Astrocyte of the hippocampus (primary cell): ENCODE measurements at regions not wholly inside any gene's neighbourhood (a gene's known extent, or its start where the extent isn't known, plus 50 kb on each side); places are given as distances from the start of the nearest gene placed in this dataset.
"Not testable (repeated sequence)": the region's sequence is repeated elsewhere in the genome, so short reads cannot be mapped to it uniquely, and the experiment has no call there.

Experiments
- DNase-seq: peaks from one replicate; pipeline ENCODE4 v3.0.0; 2011; ENCODE audit warnings: low read depth, low spot score

- DNase-seq = not testable (repeated sequence)
These were observed 139.3 kb downstream of the USP22 start for GRCh38 chr17:20903549-20903948.

GRCh38 chr17:20908313-20909267 lies 134.2 kb downstream of the USP22 start:
- peak; percentile 90 for DNase-seq

- DNase-seq = no peak
These were observed 128.2 kb downstream of the USP22 start for GRCh38 chr17:20914658-20915057.

DNA sequence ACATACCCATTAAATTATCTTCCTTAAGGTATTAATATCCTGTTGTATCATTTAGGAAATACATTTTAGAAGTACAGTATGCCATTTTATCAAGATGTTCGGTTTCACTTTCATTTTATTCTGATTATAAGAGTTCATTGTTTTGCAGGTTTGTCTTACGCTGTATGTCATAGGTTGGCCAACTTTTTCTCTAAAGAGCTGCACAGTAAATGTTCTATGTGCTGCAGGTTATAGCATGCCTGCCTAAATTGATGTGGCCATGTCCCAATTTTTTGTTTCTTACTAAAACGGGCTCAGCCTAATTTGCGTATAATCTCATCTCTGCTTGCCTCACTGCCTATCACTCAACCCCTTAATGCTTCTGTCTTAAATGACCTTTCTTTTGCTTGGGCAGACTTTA lies 126.4 kb downstream of the USP22 start:
- DNase-seq = no peak

DNA sequence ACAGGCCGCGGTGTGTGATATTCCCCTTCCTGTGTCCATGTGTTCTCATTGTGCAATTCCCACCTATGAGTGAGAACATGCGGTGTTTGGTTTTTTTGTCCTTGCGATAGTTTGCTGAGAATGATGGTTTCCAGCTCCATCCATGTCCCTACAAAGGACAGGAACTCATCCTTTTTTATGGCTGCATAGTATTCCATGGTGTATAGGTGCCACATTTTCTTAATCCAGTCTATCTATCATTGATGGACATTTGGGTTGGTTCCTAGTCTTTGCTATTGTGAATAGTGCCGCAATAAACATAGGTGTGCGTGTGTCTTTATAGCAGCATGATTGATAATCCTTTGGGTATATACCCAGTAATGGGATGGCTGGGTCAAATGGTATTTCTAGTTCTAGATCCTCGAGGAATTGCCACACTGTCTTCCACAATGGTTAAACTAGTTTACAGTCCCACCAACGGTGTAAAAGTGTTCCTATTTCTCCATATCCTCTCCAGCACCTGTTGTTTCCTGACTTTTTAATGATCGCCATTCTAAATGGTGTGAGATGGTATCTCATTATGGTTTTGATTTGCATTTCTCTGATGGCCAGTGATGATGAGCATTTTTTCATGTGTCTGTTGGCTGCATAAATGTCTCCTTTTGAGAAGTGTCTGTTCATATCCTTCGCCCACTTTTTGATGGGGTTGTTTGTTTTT lies 125.1 kb downstream of the USP22 start:
- not testable (repeated sequence) for DNase-seq

DNA sequence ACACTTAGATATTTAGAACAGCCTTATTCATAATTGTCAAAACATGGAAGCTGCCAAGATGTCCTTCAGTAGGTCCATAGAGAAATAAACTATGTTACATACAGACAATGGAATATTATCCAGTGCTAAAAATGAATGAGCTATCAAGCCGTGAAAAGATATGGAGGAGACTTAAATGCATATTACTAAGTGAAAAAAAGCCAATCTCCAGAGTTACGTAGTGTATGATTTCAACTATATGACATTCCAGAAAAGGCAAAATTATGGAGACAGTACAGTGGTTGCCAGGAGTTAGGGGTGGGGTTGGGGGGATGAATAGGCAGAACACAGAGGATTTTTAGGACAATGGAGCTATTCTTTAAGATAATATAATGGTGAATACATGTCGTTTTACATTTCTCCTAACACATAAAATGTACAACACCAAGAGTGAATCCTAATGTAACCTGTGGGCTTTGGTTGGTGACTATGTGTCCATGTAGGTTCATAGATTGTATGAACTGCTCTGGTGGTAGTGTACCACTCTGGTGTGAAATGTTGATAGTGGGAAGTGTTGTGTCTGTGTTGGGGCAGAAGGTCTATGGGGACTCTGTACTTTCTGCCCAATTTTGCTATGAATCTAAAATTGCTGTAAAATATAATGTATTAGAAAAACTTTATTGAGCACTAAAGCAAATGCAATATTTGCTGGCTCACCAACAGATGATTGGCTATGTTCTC lies 122.6 kb downstream of the USP22 start:
- DNase-seq = no peak

GRCh38 chr17:20920815-20921199 lies 122.0 kb downstream of the USP22 start:
- peak; percentile 57 for DNase-seq

GRCh38 chr17:20922128-20922670 lies 120.6 kb downstream of the USP22 start:
- DNase-seq = peak; percentile 42

GRCh38 chr17:20924306-20924705 lies 118.5 kb downstream of the USP22 start:
- no peak for DNase-seq

GRCh38 chr17:20925091-20925490 lies 117.7 kb downstream of the USP22 start:
- no peak for DNase-seq

GRCh38 chr17:20925954-20926353 lies 116.9 kb downstream of the USP22 start:
- no peak for DNase-seq

DNA sequence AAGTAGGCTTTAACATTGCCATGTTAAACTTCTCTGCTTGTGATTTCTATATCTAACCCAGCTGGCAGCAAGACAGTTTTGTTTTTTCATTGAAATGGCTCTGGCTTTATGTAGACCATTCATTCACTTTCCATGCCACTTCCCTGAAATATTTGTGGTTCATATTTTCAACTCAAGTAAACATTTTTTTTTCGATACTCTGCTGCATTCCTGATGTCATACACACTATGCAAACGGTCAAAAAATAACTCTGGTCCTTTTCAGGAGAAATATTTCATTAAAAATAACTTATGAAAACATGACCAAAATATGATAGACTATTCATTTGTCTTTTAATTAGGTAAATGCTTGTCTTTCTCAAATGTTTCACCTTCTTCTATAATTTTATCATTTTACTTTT lies 116.3 kb downstream of the USP22 start:
- peak; percentile 22 for DNase-seq

DNA sequence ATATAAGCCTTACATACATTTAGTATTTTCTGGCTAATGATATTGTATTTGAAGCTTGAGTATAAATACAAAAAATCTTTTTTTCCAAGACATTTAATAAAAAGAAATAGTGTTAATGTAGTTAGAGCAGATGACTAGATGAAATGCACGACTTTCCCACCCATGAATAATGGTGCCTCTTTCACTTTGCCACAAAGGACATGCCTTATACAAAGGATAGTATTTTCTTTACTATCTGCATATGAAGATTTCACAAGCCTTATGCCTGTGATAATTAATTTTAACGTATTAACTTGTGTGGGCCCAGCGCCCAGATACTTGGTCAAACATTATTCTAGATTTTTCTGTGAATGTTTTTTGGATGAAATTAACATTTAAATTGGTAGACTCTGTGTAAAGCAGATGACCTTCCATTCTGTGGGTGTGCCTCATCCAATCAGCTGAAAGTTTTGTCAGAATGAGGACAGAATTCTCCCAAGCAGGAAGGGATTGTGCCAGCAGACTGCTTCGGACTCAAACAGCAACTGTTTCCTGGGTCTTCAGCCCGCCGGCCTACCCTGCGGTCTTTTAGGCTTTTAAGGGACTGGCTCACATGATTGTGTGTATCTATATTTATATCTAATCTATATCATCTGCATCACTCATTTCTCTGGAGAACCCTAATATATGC lies 115.4 kb downstream of the USP22 start:
- no peak for DNase-seq

- no peak for DNase-seq
These were observed 113.5 kb downstream of the USP22 start for GRCh38 chr17:20929334-20929733.

- peak; percentile 33 for DNase-seq
These were observed 112.6 kb downstream of the USP22 start for GRCh38 chr17:20930081-20930760.

GRCh38 chr17:20933040-20933439 lies 109.8 kb downstream of the USP22 start:
- DNase-seq = not testable (repeated sequence)

- DNase-seq = no peak
These were observed 108.5 kb downstream of the USP22 start for GRCh38 chr17:20934288-20934687.

GRCh38 chr17:20935740-20936139 lies 107.1 kb downstream of the USP22 start:
- peak; percentile 45 for DNase-seq

GRCh38 chr17:20938244-20938643 lies 104.6 kb downstream of the USP22 start:
- DNase-seq = no peak

- no peak for DNase-seq
These were observed 103.7 kb downstream of the USP22 start for GRCh38 chr17:20938988-20939615.
